Esophagus muscularis mucosa (tissue), 4 donors: ENCODE measurements at regions not wholly inside any gene's neighbourhood (a gene's known extent, or its start where the extent isn't known, plus 50 kb on each side); places are given as distances from the start of the nearest gene placed in this dataset.

Experiments used
- DNase-seq: peaks from one replicate; pipeline ENCODE4 v3.0.0-alpha.2; 2017; ENCODE audit errors: extremely low spot score
- H3K27ac ChIP-seq, 4 donors: fragments of 200-600 bp; sonication (generic); replicated peaks in 1 of 4; 1 replicate in 3 of 4; 2 replicates in 1 of 4; pipeline ENCODE4 v1.5.1; 2016 to 2019; ENCODE audit warnings: mild to moderate bottlenecking in 1 of 4
- H3K27me3 ChIP-seq, 4 donors: fragments of 200-600 bp; sonication (generic); one replicate each; pipeline versions ENCODE4 v1.5.1 to v1.6.0; 2016 to 2019
- H3K36me3 ChIP-seq, 4 donors: fragments of 200-600 bp; sonication (generic); one replicate each; pipeline ENCODE4 v1.5.1; 2016 to 2019
- H3K4me1 ChIP-seq, 4 donors: fragments of 200-600 bp; sonication (generic); one replicate each; pipeline ENCODE4 v1.5.1; 2016 to 2019
- H3K4me3 ChIP-seq, 4 donors: fragments of 200-600 bp; sonication (generic); 1 replicate in 2 of 4; 2 replicates in 2 of 4; pipeline ENCODE4 v1.5.1; 2016 to 2019; ENCODE audit warnings: mild to moderate bottlenecking in 4 of 4, moderate library complexity in 1 of 4
- H3K9me3 ChIP-seq, 4 donors: fragments of 200-600 bp; sonication (generic); 1 replicate in 3 of 4; 2 replicates in 1 of 4; pipeline ENCODE4 v1.5.1; 2016 to 2019
- EP300 ChIP-seq: sonication (generic); formaldehyde crosslinking; IDR thresholded peaks from one replicate; pipeline ENCODE4 v1.6.1; 2017; ENCODE audit warnings: antibody characterized with exemption
- POLR2A ChIP-seq: fragments of 450-650 bp; IDR thresholded peaks from one replicate; pipeline ENCODE4 v1.6.1; 2017; ENCODE audit warnings: antibody characterized with exemption, moderate library complexity, mild to moderate bottlenecking, low read depth
- POLR2AphosphoS5 ChIP-seq, 2 donors: sonication (generic); formaldehyde crosslinking; IDR thresholded peaks; one replicate each; pipeline ENCODE4 v1.6.1; 2017; ENCODE audit warnings: antibody characterized with exemption in 2 of 2
- WGBS: methylation state at CpG from one replicate; pipeline ENCODE4 v1.1.5; 2018; 5-methylcytosine and 5-hydroxymethylcytosine counted together
- intact Hi-C: fragments of 100-400 bp; cut with DNase I; formaldehyde crosslinking; loops from one replicate; pipeline ENCODE4 v1.15.1; 2023
- TF ChIP-seq, protein P1 (sequence below), 3 experiments: fragments of 200-600 bp in 2 of 3; fragments of 450-650 bp in 1 of 3; sonication (generic) in 2 of 3; IDR thresholded peaks; one replicate each; pipeline ENCODE4 v1.5.1; 2017 to 2019; ENCODE audit warnings: antibody characterized with exemption in 3 of 3, mild to moderate bottlenecking in 2 of 3, moderate library complexity in 1 of 3

DNA sequence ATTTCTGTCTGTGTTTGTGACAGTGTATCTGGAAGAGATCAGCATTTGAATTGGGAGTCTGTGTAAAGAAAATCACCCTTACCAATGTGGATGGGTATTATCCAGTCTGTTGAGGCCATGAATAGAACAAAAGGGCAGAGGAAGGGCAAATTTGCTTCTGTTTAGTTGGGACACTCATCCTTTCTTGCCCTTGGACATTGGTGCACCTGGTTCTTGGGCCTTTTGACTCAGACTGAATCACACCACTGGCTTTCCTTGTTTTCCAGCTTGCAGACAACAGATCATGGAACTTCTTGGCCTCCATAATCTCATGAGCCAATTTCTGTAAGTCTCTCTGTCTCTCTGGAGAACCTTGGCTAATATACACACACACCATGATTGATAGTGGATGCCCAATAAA, 164.4 kb upstream of the SGO1 start:
- TF ChIP-seq POLR2A (no peak), POLR2AphosphoS5 (IDR thresholded peaks at IDR 0.05) (no peak)
- intact Hi-C loops, result no loop called here
- no peak overlapping the region for H3K27ac ChIP-seq
- no peaks in the 10 kb centered on the region for H3K36me3 ChIP-seq
- no peaks in the 10 kb centered on the region for H3K27me3 ChIP-seq
- H3K4me3 ChIP-seq, result no peak overlapping the region
- no peak for DNase-seq
- H3K9me3 ChIP-seq, result no peaks in the 10 kb centered on the region
- no peaks in the 10 kb centered on the region for H3K4me1 ChIP-seq

GRCh38 chr3:20346916-20347315, 160.9 kb upstream of the SGO1 start:
- TF ChIP-seq POLR2AphosphoS5 (IDR thresholded peaks at IDR 0.05), result no peak
- no peak for TF ChIP-seq POLR2A
- no peak for TF ChIP-seq EP300
- TF ChIP-seq, protein P1, sequence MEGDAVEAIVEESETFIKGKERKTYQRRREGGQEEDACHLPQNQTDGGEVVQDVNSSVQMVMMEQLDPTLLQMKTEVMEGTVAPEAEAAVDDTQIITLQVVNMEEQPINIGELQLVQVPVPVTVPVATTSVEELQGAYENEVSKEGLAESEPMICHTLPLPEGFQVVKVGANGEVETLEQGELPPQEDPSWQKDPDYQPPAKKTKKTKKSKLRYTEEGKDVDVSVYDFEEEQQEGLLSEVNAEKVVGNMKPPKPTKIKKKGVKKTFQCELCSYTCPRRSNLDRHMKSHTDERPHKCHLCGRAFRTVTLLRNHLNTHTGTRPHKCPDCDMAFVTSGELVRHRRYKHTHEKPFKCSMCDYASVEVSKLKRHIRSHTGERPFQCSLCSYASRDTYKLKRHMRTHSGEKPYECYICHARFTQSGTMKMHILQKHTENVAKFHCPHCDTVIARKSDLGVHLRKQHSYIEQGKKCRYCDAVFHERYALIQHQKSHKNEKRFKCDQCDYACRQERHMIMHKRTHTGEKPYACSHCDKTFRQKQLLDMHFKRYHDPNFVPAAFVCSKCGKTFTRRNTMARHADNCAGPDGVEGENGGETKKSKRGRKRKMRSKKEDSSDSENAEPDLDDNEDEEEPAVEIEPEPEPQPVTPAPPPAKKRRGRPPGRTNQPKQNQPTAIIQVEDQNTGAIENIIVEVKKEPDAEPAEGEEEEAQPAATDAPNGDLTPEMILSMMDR (IDR thresholded peaks at IDR 0.05), result no peak
- intact Hi-C loops, result loop anchor here (10.0 kb wide), 1 partner anchor 1768 kb away; no protein-coding TSS in a partner anchor
- 96% methylated on average over 2 of the region's 2 CpGs for WGBS

GRCh38 chr3:20346369-20346768, 160.4 kb upstream of the SGO1 start:
- no peaks in the 10 kb centered on the region for H3K36me3 ChIP-seq
- intact Hi-C loops, result loop anchor here (10.0 kb wide), 1 partner anchor 1768 kb away; no protein-coding TSS in a partner anchor
- no peak overlapping the region for H3K4me3 ChIP-seq
- 74% methylated on average over 1 of the region's 1 CpG for WGBS
- no peaks in the 10 kb centered on the region for H3K27me3 ChIP-seq
- no peak overlapping the region for H3K27ac ChIP-seq
- no peaks in the 10 kb centered on the region for H3K4me1 ChIP-seq
- H3K9me3 ChIP-seq, result no peaks in the 10 kb centered on the region
- no peak for DNase-seq
- TF ChIP-seq POLR2A, result no peak
- no peak for TF ChIP-seq POLR2AphosphoS5 (IDR thresholded peaks at IDR 0.05)
- TF ChIP-seq, protein P1 (IDR thresholded peaks at IDR 0.05), result no peak
- TF ChIP-seq EP300, result no peak

More at GRCh38 chr3:20346916-20347315, 160.9 kb upstream of the SGO1 start:
- H3K36me3 ChIP-seq, result no peaks in the 10 kb centered on the region
- no peaks in the 10 kb centered on the region for H3K9me3 ChIP-seq
- no peak overlapping the region for H3K27ac ChIP-seq
- no peaks in the 10 kb centered on the region for H3K4me1 ChIP-seq
- no peaks in the 10 kb centered on the region for H3K27me3 ChIP-seq
- no peak for DNase-seq
- no peak overlapping the region for H3K4me3 ChIP-seq

- intact Hi-C loops, result loop anchor here (10.0 kb wide), 1 partner anchor 1770 kb away; no protein-coding TSS in a partner anchor
- H3K9me3 ChIP-seq, result no peaks in the 10 kb centered on the region
Measured at GRCh38 chr3:20344400-20344959, 158.5 kb upstream of the SGO1 start.

DNA sequence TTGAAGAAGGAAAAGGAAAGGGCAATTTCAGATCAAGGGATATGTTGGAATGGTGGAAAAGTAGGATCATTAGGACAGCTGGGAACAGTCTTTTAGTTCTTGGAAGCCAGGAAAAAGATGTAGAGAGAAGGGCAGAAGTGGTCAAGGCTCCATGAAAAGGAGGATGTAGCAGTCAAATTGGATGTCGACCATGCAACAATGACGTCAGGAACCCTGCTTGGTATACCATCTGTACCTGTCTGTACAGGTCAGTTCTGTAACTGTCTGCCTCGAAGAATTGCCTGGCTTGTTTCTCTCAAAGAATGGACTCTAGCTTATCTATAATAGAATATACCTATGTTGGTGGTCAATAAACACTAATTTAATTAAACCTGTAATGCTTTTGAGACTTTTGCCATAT, 157.8 kb upstream of the SGO1 start:
- Histone ChIP-seq H3K36me3 (no peaks in the 10 kb centered on the region), H3K27me3 (no peaks in the 10 kb centered on the region), H3K4me3 (no peak overlapping the region), H3K4me1 (peaks cover 0 to 12% (median 6%) of the 10 kb centered on the region in 4 donors), H3K27ac (no peak overlapping the region), H3K9me3 (no peaks in the 10 kb centered on the region)
- intact Hi-C loops, result loop anchor here (10.0 kb wide), 1 partner anchor 1771 kb away; no protein-coding TSS in a partner anchor
- TF ChIP-seq POLR2A, result no peak
- TF ChIP-seq EP300, result no peak
- TF ChIP-seq, protein P1 (IDR thresholded peaks at IDR 0.05), result no peak
- no peak for TF ChIP-seq POLR2AphosphoS5 (IDR thresholded peaks at IDR 0.05)
- 89% methylated on average over 3 of the region's 3 CpGs for WGBS
- no peak for DNase-seq

More at GRCh38 chr3:20344400-20344959, 158.5 kb upstream of the SGO1 start:
- Histone ChIP-seq H3K4me3 (no peak overlapping the region), H3K4me1 (peaks cover 0 to 11% (median 6%) of the 10 kb centered on the region in 4 donors), H3K27me3 (no peaks in the 10 kb centered on the region), H3K27ac (no peak overlapping the region), H3K36me3 (no peaks in the 10 kb centered on the region)
- DNase-seq, result no peak
- TF ChIP-seq POLR2AphosphoS5 (IDR thresholded peaks at IDR 0.05) (no peak), POLR2A (no peak), EP300 (no peak)
- TF ChIP-seq, protein P1 (IDR thresholded peaks at IDR 0.05), result no peak
